GM12875 (cell line): ENCODE measurements at regions not wholly inside any gene's neighbourhood (a gene's known extent, or its start where the extent isn't known, plus 50 kb on each side); places are given as distances from the start of the nearest gene placed in this dataset.

ENCODE experiments used
- H3K4me3 ChIP-seq: one replicate; pipeline ENCODE4 v1.5.1; 2011; ENCODE audit warnings: low read depth, low read length, control low read depth
- TF ChIP-seq, protein P1 (sequence below): IDR thresholded peaks from 2 replicates; pipeline ENCODE4 v1.5.1; 2011; ENCODE audit warnings: low read depth, mild to moderate bottlenecking, control low read depth, inconsistent platforms, low read length, moderate library complexity, borderline replicate concordance; ENCODE audit not compliant: insufficient read depth

DNA sequence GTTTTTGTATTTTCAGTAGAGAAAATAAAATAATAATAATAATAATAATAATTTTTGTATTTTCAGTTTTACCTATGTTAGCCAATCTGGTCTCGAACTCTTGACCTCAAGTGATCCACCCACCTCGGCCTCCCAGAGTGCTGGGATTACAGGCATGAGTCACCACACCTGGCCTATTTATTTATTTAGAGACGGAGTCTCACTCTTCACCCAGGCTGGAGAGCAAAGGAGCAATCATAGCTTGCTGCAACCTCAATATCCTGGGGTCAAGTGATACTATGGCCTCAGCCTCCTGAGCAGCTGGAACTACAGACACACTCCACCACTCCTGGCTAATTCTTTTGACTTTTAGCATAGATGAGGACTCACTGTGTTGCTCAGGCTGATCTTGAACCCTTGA is 167.5 kb downstream of the TLE1 start:
- H3K4me3 ChIP-seq: no peak overlapping the region
- TF ChIP-seq, protein P1, sequence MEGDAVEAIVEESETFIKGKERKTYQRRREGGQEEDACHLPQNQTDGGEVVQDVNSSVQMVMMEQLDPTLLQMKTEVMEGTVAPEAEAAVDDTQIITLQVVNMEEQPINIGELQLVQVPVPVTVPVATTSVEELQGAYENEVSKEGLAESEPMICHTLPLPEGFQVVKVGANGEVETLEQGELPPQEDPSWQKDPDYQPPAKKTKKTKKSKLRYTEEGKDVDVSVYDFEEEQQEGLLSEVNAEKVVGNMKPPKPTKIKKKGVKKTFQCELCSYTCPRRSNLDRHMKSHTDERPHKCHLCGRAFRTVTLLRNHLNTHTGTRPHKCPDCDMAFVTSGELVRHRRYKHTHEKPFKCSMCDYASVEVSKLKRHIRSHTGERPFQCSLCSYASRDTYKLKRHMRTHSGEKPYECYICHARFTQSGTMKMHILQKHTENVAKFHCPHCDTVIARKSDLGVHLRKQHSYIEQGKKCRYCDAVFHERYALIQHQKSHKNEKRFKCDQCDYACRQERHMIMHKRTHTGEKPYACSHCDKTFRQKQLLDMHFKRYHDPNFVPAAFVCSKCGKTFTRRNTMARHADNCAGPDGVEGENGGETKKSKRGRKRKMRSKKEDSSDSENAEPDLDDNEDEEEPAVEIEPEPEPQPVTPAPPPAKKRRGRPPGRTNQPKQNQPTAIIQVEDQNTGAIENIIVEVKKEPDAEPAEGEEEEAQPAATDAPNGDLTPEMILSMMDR: no peak

DNA sequence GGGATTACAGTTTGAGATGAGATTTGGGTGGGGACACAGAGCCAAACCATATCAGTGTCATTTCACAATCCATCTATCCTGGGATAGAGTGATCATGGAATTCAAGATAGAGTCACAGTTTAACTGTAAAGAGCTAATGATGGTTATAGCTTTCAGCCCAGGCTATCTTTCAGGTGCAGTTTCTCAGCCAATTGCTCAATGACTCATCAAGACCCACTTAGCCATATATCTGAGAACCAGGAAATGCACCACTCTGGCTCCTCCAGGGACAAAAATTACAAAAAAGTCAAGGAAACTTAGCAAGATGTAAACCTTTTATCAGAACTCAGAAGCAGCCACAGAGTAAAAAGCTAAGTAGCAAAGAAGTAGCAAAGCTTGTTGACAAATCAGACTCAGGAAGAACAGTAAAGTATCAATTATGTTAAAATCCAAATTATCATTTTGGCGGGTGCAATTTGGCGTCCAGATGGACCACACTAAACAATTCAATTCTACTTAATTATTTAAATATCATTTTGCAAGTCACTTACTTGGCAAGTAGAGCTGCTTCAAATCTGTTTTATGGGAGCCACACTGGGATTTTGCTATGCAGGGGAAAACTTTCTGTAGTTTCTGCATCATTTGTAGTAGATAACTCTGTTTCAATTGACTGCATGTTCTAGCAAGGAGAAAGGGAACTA is 169.4 kb downstream of the TLE1 start:
- TF ChIP-seq, protein P1: no peak
- H3K4me3 ChIP-seq: no peak overlapping the region

DNA sequence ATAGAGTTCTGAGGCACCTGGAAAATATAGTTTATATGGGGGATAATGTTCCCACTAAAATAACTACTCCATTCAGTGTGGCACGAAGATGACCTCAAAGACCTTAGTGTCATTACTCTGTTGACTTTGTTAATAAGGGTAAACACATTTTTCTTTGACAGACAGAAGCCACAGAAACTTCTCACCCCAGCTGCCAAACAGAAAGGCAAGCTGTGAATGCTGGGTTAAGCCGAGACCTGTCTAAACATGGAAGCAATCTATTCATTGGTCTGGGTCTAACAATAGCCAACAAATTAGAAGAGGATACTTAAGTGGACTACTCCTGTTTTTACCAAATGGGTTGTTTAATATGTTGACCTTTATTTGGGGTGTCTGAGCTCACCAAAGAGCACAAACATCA is 171.4 kb downstream of the TLE1 start:
- H3K4me3 ChIP-seq: no peak overlapping the region
- TF ChIP-seq, protein P1: no peak

DNA sequence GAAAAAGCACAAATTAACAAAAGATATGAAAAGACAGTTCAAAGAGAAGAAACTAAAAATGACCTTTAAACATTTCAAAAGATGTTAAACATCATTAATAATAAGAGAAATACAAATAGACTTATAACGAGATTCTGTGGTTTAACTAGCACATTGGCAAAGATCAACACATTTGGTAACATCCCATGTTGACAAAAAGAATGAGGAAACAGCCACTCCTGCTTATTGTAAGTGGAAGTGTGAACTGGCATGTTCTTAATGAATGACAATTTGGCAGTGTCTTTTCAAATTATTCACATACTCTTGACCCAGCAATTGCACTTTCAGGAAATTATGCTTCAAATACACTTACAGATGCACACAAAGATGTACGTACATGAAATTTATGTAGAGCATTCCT is 176.3 kb downstream of the TLE1 start:
- TF ChIP-seq, protein P1: no peak
- no peak overlapping the region for H3K4me3 ChIP-seq

DNA sequence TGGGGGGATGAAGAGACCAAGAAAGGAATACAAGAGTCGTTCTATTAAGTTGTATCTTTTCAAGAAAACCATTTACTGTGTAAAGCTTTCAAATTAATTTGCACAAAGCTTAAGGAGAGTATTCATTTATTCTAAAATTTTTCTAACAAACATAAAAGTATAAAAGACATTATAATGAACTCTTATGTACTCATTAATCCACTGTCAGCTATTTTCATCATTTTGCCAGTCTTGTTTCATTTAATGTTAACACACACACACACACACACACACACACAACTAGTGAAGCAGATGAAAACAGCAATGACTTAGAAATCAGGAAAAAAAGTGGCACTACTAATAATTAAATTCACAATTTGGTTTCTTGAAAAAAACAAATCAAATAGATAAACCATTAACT is 176.7 kb downstream of the TLE1 start:
- no peak overlapping the region for H3K4me3 ChIP-seq
- TF ChIP-seq, protein P1: no peak

DNA sequence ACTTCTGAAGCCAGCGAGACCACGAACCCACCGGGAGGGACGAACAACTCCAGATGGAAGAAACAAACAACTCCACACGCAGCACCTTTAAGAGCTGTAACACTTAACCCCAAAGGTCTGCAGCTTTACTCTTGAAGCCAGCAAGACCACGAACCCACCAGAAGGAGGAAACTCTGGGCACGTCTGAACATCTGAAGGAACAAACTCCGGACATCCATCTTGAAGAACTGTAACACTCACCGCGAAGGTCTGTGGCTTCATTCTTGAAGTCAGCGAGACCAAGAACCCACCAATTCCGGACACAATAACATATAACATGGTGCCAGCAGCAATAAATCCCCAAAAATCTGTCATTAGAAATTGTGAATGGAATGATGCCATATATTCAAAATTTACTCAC is 180.9 kb downstream of the TLE1 start:
- TF ChIP-seq, protein P1: no peak
- H3K4me3 ChIP-seq: no peak overlapping the region
